T-helper 17 cell (primary cell): ENCODE measurements at regions not wholly inside any gene's neighbourhood (a gene's known extent, or its start where the extent isn't known, plus 50 kb on each side); places are given as distances from the start of the nearest gene placed in this dataset.

Source experiments
- ATAC-seq: fragments of 150-1000 bp; cut with Tn5 transposase; 2 replicates; pipeline ENCODE4 v1.10.0; 2021; ENCODE audit warnings: mild to moderate bottlenecking, moderate library complexity
- DNase-seq, 3 donors: peaks; one replicate each; pipeline versions ENCODE4 v3.0.0 to v3.0.0-alpha.2; 2020 to 2021
- H3K9me3 ChIP-seq: one replicate; pipeline ENCODE4 v1.7.0; 2013; ENCODE audit warnings: low read length, mild to moderate bottlenecking; ENCODE audit not compliant: control insufficient read depth, poor library complexity, severe bottlenecking
- H3K27ac Mint-ChIP-seq: one replicate; pipeline ENCODE4 v1.8.0; 2022; ENCODE audit warnings: mild to moderate bottlenecking, moderate library complexity, mixed read lengths
- H3K27me3 Mint-ChIP-seq: one replicate; pipeline ENCODE4 v1.8.0; 2022; ENCODE audit warnings: mixed read lengths
- H3K36me3 Mint-ChIP-seq: one replicate; pipeline ENCODE4 v1.8.0; 2022; ENCODE audit warnings: low read depth, mixed read lengths
- H3K4me1 Mint-ChIP-seq: one replicate; pipeline ENCODE4 v1.8.0; 2022; ENCODE audit warnings: mild to moderate bottlenecking, mixed read lengths
- H3K4me3 Mint-ChIP-seq: one replicate; pipeline ENCODE4 v1.8.0; 2022; ENCODE audit warnings: mild to moderate bottlenecking, moderate library complexity, mixed read lengths

DNA sequence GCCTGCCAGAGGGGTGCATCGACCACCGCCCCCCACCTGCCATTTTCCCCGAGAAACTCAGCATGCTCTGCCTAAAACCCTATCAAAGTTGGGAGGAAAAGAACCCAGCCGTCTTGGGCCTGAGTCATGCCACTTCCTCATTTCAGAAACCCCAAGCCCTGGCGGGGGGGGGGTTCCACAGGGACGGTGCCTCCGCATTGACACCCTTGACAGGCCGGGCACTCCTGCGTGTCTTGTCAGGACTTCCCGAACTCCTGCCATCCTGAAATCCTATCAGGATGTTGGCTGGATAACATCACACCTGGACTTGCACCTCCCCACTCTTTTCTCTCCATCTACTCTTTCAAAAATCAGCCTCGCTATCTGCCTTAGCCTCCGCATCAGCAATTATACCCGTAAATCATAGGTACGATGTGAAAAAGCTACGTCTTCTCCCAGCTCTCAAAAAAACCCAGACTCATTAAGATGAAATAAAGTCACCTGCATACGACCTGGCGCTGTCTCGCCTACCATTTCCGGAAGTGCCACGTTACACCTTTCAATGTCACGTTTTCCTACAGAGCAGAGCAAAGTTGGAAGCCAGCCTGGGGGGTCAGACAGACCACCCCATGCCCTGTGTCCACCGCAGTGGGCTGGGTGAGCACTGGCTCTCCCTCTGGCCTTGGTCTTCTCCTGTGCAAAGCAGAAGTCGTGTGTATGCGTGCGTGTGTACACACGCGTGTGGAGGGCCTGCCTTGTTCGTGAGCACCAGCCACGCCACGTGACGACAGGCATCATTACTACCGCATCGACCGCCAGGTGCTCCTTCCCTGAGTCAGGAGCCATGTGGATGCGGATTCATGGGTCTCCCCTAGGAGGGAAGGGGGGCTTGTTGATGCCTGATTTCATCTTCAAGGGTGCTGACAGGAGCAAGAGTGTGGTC, 96.7 kb downstream of the RFLNA start:
- ATAC-seq (peak; percentile 26), DNase-seq (no peak)
- peaks cover 2% of the 10 kb centered on the region for H3K36me3 Mint-ChIP-seq
- H3K4me1 Mint-ChIP-seq = peaks cover 28% of the 10 kb centered on the region
- no peaks in the 10 kb centered on the region for H3K27me3 Mint-ChIP-seq
- no peaks in the 10 kb centered on the region for H3K9me3 ChIP-seq
- H3K4me3 Mint-ChIP-seq = peak overlapping the region; percentile 87
- peak overlapping the region; percentile 93 for H3K27ac Mint-ChIP-seq

DNA sequence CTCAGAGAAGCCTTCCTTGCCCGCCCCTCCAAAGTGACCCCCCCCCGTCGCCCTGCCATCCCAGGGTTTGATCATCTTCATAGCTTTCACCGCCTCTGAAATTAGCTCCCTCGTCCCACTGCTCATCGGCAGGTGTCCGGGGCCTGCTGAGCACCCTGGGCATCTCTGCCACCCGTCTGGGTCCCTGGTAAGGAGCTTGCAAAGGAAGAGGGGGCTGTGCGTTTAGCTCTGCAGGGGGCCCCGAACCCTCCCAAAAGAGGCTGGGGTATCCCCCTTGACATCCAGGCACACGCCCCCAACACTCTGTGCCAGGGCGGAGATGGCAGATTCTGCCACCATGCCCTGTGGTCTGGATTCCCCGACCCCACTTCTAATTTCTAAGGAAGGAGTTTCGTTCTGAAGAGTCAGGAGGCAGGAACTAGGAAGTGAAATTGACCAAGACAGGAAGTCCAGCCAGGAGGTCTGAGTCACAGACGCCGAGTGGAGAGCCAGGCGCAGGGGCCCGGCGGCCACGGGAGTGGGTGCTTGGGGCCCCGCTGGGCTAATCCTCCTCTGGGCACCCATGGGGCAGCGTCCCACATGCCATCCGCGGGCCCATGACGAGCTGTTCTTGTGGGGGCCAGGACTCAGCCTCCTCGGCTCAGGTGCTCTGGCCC, 95.7 kb downstream of the RFLNA start:
- Mint-ChIP-seq H3K4me1 (peaks cover 28% of the 10 kb centered on the region), H3K27ac (no peak overlapping the region), H3K4me3 (peak overlapping the region; percentile 87), H3K27me3 (no peaks in the 10 kb centered on the region), H3K36me3 (peaks cover 2% of the 10 kb centered on the region)
- DNase-seq = no peak
- H3K9me3 ChIP-seq = no peaks in the 10 kb centered on the region
- ATAC-seq = no peak

DNA sequence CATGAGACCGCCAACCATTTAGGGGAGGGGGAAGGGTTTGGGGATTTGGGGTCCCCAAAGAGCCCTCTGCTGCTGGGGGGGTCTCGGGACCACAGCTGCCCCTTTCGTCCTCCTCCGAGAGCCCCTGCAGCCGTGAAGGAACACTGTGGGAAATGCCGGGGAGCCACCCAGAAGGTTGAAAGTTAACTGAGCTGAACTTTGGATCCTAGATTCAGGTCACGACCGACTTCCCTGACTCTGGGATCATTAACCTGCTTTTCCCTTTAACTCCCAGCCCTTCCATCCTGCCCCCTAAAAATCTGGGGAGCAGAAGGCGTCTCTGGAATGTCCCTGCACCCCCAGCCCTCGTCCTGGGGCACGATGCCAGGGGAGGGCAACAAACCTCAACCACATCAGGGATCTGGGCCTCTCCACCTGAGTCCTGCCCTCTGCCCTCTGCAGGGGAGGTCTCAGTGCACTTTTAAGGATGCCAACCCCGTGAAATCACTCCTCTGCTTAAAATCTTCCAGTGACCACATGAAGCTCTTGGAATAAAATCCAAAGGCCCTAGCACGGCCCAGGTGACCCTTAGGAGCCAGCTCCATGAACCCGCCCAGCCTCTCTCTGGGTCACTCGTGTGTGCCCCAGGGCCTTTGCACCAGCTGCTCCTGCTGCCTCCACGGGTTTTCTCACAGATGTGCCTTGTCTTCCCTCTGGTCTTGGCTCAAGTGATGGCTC, 95.0 kb downstream of the RFLNA start:
- H3K4me1 Mint-ChIP-seq = peaks cover 28% of the 10 kb centered on the region

DNA sequence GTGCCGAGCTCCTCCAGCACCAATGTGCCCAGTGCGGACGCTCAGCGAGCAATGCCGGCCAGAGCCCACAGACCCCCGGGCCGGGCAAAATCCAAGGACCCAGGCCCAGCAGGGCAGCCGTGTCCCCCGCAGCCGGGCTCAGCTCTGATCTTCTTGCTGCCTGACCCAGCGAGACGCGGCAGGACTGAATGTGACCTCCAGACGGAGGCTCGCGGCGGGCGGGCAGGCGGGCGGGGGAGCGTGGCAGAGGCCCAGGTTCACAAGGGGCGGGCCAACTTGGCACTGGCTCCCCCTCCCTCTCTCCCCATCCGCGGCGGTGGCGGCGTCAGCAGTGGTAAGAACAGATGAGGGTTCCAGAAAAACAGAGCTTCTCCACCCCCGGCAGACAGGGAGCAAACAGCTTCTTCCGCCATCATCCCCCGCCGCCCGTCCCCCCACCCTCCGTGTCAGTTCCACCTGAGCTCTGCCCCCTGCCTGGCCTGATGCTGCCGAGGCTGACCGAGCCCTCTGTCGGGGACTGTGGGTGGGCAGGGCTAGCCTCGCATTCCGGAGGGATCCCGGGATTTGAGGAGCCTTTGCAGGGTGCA, 94.3 kb downstream of the RFLNA start:
- H3K27me3 Mint-ChIP-seq = no peaks in the 10 kb centered on the region
- peak; percentile 86 for ATAC-seq
- peaks cover 2% of the 10 kb centered on the region for H3K36me3 Mint-ChIP-seq
- DNase-seq = peak; percentile 38 to 52 (median 39)
- H3K27ac Mint-ChIP-seq = no peak overlapping the region
- peak overlapping the region; percentile 84 for H3K4me3 Mint-ChIP-seq
- no peaks in the 10 kb centered on the region for H3K9me3 ChIP-seq
- peaks cover 28% of the 10 kb centered on the region for H3K4me1 Mint-ChIP-seq

More for the DNA sequence above, 95.0 kb downstream of the RFLNA start:
- H3K36me3 Mint-ChIP-seq = peaks cover 2% of the 10 kb centered on the region
- H3K4me3 Mint-ChIP-seq = peak overlapping the region; percentile 84
- H3K27ac Mint-ChIP-seq = no peak overlapping the region
- no peaks in the 10 kb centered on the region for H3K27me3 Mint-ChIP-seq
- ATAC-seq (no peak), DNase-seq (no peak)
- H3K9me3 ChIP-seq = no peaks in the 10 kb centered on the region

DNA sequence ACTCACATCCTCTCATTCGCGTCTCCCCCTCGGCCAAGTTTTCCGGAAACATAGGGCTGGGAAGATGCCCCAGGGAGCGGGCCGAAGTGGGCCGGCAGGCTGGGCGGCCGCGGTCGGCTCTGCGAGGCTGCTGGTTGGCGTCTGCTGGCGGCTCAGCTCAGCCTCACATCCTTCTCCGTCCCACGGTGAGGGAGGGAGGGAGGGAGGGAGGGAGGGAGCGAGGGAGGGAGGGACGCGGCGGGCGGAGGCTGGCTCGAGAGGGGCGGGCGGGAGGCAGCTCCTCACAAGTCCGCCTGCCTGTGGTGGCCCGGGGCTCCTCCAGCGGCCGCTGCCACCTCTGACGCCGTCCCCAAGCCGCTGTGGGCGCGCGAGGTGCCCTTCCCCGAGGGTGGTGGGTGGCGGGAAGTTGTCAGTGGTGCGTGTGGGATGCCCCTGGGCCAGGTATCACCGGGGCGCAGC, 93.8 kb downstream of the RFLNA start:
- H3K27ac Mint-ChIP-seq = peak overlapping the region; percentile 14
- DNase-seq (peak in 2 of 3 donors; percentile 25 to 38), ATAC-seq (peak; percentile 72)
- peak overlapping the region; percentile 84 for H3K4me3 Mint-ChIP-seq
- H3K27me3 Mint-ChIP-seq = no peaks in the 10 kb centered on the region
- peaks cover 28% of the 10 kb centered on the region for H3K4me1 Mint-ChIP-seq
- peaks cover 2% of the 10 kb centered on the region for H3K36me3 Mint-ChIP-seq
- no peaks in the 10 kb centered on the region for H3K9me3 ChIP-seq

DNA sequence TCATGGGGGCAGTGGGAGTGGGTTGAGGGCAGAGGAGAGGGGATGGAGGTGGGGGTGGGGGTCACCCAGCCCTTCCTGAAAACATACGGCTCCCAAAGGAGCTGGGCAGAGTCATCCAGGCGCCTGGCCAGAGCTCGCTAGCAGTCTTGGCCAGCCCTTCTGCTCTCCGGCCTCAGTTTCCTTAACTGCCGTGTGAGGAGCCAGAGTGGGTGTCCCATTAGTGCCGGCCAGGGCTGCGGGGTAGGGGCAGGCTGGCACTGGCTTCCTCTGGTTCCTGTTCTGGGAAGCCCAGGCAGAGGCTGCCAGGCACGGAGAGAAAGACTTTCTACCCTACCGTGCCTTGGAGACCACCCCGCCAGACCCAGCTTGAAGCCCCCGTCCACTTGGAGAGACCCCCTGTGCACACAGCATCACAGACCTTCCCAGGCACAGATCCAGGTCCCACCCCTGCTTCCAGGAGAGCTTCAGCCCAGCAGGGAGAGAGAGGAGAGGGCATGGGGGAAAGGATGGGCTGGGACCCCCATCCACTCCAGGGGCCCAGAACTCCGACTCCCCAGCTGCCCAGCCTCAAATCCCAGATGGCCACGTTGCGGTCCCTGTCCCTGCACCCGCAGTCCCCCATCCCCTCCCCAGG, 93.3 kb downstream of the RFLNA start:
- DNase-seq (no peak), ATAC-seq (no peak)
- peaks cover 2% of the 10 kb centered on the region for H3K36me3 Mint-ChIP-seq
- no peaks in the 10 kb centered on the region for H3K27me3 Mint-ChIP-seq
- H3K4me1 Mint-ChIP-seq = peaks cover 23% of the 10 kb centered on the region
- peak overlapping the region; percentile 65 for H3K4me3 Mint-ChIP-seq
- H3K27ac Mint-ChIP-seq = peak overlapping the region; percentile 14
- H3K9me3 ChIP-seq = no peaks in the 10 kb centered on the region

DNA sequence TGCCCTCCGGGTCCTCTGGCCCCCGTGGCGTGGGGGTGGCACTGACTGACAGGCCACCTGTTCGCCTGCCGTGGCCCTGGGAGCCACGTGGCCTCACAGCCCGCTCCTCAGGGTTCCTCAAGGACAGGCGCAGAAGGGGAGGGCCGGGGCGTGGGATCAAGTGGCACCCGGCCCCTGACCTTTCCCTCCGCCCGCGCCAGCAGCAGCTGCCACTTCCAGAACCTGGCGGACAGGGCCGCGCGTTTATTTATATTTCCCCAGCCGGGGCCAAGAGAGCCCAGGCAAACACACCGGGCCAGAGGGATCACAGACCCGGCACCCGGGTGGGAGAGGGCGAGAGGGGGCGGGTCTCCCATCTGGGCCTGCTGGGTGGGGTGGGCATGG, 92.6 kb downstream of the RFLNA start:
- peaks cover 2% of the 10 kb centered on the region for H3K36me3 Mint-ChIP-seq
- H3K27ac Mint-ChIP-seq = no peak overlapping the region
- peaks cover 20% of the 10 kb centered on the region for H3K4me1 Mint-ChIP-seq
- no peaks in the 10 kb centered on the region for H3K9me3 ChIP-seq
- H3K27me3 Mint-ChIP-seq = no peaks in the 10 kb centered on the region
- H3K4me3 Mint-ChIP-seq = no peak overlapping the region
- no peak for ATAC-seq
- DNase-seq = no peak

DNA sequence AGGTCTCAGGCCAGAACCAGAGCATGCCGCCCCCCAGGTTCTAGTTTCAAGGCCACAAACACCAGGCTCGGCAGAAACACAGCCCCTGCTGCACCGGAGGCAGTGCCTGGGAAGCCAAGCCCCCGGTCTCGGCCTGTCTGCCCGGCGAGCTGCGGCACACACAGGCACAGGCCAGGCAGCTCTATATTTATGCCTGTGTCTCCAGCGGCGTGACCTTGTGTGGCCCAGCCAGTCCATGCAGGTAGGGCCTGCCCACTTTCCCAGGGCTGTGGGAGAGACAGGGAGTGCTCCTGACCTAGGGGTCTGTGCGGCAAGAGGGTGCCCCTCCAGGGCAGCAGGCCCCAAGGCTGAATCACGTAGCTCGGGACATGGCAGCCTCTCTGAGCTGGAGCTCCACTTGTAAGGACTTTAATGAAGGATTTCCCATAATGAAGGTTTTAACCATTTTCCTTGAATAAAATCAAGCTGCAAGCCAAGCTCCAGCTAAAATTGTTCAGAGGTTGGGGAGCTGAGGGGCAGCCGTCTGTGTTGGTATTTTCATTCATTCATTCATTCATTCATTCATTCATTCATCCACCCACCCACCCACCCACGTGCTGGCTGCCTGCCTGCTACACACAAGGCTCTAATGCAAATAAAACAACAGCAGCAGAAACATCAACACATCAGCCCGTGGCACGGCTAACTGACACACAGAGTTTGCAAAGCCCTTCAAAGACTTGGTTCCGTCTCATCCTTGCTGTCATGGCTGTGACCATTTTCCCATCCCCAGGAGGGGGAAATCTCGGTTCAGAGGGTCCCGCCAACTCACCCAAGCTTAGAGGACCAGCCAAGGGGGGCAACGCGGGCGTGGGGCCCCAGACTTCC, 92.0 kb downstream of the RFLNA start:
- H3K4me3 Mint-ChIP-seq = no peak overlapping the region
- DNase-seq (no peak), ATAC-seq (no peak)
- peaks cover 19% of the 10 kb centered on the region for H3K4me1 Mint-ChIP-seq
- no peaks in the 10 kb centered on the region for H3K9me3 ChIP-seq
- peaks cover 2% of the 10 kb centered on the region for H3K36me3 Mint-ChIP-seq
- H3K27me3 Mint-ChIP-seq = no peaks in the 10 kb centered on the region
- no peak overlapping the region for H3K27ac Mint-ChIP-seq

DNA sequence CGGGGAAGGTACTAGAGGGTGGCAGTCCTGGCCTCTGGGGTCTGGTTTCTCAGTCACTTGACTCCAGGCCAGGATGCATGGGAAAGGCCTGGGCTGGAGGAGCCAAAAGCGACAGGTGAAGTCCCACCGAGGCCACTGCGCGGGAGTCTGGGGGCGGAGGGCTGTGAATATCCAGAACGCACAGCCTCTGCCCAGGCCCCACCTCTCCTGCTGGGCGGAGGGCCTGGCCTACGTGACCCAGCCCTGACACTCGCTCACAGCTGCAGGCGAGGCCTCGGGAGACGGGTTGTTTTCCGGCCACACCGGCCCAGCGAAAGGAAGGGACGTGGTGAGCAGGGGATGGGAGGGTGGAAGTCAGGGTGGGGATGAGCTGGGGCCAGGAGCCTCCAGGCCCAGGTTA, 91.2 kb downstream of the RFLNA start:
- Mint-ChIP-seq H3K27ac (no peak overlapping the region), H3K4me3 (no peak overlapping the region), H3K27me3 (no peaks in the 10 kb centered on the region), H3K4me1 (peaks cover 15% of the 10 kb centered on the region), H3K36me3 (peaks cover 5% of the 10 kb centered on the region)
- ATAC-seq (no peak), DNase-seq (no peak)
- H3K9me3 ChIP-seq = no peaks in the 10 kb centered on the region

DNA sequence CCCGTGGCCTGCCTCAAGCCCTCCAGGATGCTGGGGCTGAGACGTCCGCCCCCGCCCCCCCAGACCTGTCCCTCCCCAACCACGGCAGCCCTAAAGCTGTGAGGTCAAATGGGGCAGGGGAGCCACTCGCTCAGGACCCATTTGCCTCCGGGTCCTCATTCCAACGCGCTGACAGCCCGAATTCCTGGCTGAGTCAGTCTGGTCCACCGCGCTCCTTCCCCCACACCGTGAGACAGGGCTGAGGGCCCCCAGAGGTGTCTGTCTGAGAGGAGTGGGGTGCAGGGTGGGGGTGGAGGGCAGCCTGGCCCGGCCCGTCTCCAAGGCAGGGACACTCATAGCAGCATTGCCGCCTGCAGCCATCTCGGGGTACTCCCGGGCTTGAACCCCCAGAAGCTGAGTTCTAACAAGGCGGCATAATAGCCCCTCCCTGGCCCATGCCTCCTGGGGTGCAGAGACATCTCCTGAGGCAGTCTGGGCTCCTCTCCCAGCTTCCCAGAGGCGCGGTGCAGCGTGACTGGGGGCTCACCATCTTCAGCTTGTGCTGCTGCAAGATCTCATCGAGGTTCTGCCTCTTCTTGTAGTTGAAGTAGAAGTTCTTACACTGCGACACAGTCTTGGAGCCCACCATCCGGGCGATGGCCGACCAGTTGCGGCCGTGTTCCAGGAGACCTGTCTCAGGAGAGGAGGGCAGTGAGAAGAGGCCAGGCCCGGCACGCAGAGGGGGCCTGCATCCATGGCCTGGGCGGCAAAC, 90.5 kb downstream of the RFLNA start:
- H3K27me3 Mint-ChIP-seq = no peaks in the 10 kb centered on the region
- no peak overlapping the region for H3K27ac Mint-ChIP-seq
- no peak for ATAC-seq
- H3K36me3 Mint-ChIP-seq = peaks cover 6% of the 10 kb centered on the region
- peaks cover 16% of the 10 kb centered on the region for H3K4me1 Mint-ChIP-seq
- no peak for DNase-seq
- no peak overlapping the region for H3K4me3 Mint-ChIP-seq
- H3K9me3 ChIP-seq = no peaks in the 10 kb centered on the region

DNA sequence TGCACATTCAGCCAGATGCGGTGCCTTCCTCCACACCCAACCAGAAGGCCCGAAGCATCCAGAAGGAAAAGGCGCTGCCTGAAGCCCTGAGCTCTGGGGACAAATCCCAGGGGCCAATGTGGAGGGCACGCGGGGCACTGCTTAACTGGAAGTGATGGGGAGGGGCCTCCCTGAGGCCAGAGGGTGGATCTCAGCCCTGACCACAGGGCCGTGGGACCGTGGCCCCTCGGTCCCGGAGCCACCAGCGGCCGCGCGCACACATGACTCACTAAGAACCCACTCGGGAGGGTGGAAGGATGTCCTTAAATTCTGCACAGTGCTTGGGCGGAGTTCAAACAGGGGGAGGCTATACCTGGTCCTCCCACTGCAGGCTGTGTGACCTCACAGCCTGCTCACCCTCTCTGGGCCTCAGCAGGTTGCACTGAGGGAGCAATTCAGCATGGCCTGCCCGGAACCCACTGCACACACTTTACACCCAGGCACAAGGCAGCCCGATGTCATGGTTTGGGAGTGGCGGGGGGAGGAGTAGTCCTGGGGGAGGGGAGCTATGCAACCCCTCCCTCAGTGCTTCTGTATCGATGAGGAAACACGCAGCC, 89.5 kb downstream of the RFLNA start:
- DNase-seq (no peak), ATAC-seq (no peak)
- no peak overlapping the region for H3K4me3 Mint-ChIP-seq
- no peaks in the 10 kb centered on the region for H3K9me3 ChIP-seq
- peak overlapping the region; percentile 8 for H3K27ac Mint-ChIP-seq
- H3K27me3 Mint-ChIP-seq = no peaks in the 10 kb centered on the region
- peaks cover 17% of the 10 kb centered on the region for H3K4me1 Mint-ChIP-seq
- peaks cover 6% of the 10 kb centered on the region for H3K36me3 Mint-ChIP-seq
